HepG2 (cell line): ENCODE measurements at regions not wholly inside any gene's neighbourhood (a gene's known extent, or its start where the extent isn't known, plus 50 kb on each side); places are given as distances from the start of the nearest gene placed in this dataset.

Source experiments
- CHD4 ChIP-seq: fragments of 200-600 bp; sonication (generic); IDR thresholded peaks from 2 replicates; pipeline ENCODE4 v1.7.0; 2017; ENCODE audit warnings: mild to moderate bottlenecking, low read length, borderline replicate concordance
- DMTF1 ChIP-seq: sonication (generic); formaldehyde crosslinking; IDR thresholded peaks from 2 replicates; pipeline ENCODE4 v1.4.0; 2020; ENCODE audit warnings: mild to moderate bottlenecking, missing genetic modification reagents
- ETS1 ChIP-seq: sonication (generic); formaldehyde crosslinking; IDR thresholded peaks from 2 replicates; pipeline ENCODE4 v1.4.0; 2020; ENCODE audit warnings: missing genetic modification reagents
- EZH2 ChIP-seq: conservative IDR thresholded peaks from 2 replicates; pipeline ENCODE4 v1.6.1; 2012; ENCODE audit warnings: mild to moderate bottlenecking, low read depth, low read length, moderate library complexity
- PITX1 ChIP-seq: sonication (generic); formaldehyde crosslinking; IDR thresholded peaks from 2 replicates; pipeline ENCODE4 v1.5.1; 2020; ENCODE audit warnings: mild to moderate bottlenecking, missing genetic modification reagents
- POLR2A ChIP-seq, 2 experiments: IDR thresholded peaks; 2 replicates each; pipeline ENCODE4 v1.6.1; 2011; ENCODE audit warnings: low read depth in 2 of 2, low read length in 2 of 2, mild to moderate bottlenecking in 1 of 2, moderate library complexity in 1 of 2; ENCODE audit not compliant: insufficient read depth in 1 of 2
- PTBP1 ChIP-seq: fragments of 200-400 bp; formaldehyde crosslinking; IDR thresholded peaks from 2 replicates; pipeline ENCODE4 v1.6.1; 2018; ENCODE audit warnings: low read length, low read depth; ENCODE audit not compliant: poor library complexity, severe bottlenecking
- SETDB1 ChIP-seq: sonication (generic); formaldehyde crosslinking; IDR thresholded peaks from 2 replicates; pipeline ENCODE4 v1.5.1; 2020; ENCODE audit warnings: missing genetic modification reagents, mild to moderate bottlenecking, borderline replicate concordance
- SMAD1 ChIP-seq: sonication (generic); formaldehyde crosslinking; IDR thresholded peaks from 2 replicates; pipeline ENCODE4 v1.4.0; 2020; ENCODE audit warnings: missing genetic modification reagents, low read depth, mild to moderate bottlenecking, borderline replicate concordance
- TOE1 ChIP-seq: sonication (generic); formaldehyde crosslinking; IDR thresholded peaks from 2 replicates; pipeline ENCODE4 v1.4.0; 2020; ENCODE audit warnings: mild to moderate bottlenecking, missing genetic modification reagents
- USF2 ChIP-seq, 2 experiments: sonication (generic) in 1 of 2; formaldehyde crosslinking in 1 of 2; IDR thresholded peaks; 2 replicates each; pipeline versions ENCODE4 v1.5.1 to v1.6.1; 2011 to 2020; ENCODE audit warnings: borderline replicate concordance in 1 of 2, low read depth in 1 of 2, low read length in 1 of 2, mild to moderate bottlenecking in 1 of 2, missing genetic modification reagents in 1 of 2, moderate library complexity in 1 of 2
- ZKSCAN5 ChIP-seq: sonication (generic); formaldehyde crosslinking; IDR thresholded peaks from 2 replicates; pipeline ENCODE4 v1.5.1; 2020; ENCODE audit warnings: mild to moderate bottlenecking, missing genetic modification reagents
- ZNF44 ChIP-seq: sonication (generic); formaldehyde crosslinking; IDR thresholded peaks from 2 replicates; pipeline ENCODE4 v1.5.1; 2020; ENCODE audit warnings: mild to moderate bottlenecking, missing genetic modification reagents
- ZNF703 ChIP-seq: sonication (generic); formaldehyde crosslinking; IDR thresholded peaks from 2 replicates; pipeline ENCODE4 v1.5.1; 2020; ENCODE audit warnings: missing genetic modification reagents, mild to moderate bottlenecking, moderate library complexity, borderline replicate concordance

DNA sequence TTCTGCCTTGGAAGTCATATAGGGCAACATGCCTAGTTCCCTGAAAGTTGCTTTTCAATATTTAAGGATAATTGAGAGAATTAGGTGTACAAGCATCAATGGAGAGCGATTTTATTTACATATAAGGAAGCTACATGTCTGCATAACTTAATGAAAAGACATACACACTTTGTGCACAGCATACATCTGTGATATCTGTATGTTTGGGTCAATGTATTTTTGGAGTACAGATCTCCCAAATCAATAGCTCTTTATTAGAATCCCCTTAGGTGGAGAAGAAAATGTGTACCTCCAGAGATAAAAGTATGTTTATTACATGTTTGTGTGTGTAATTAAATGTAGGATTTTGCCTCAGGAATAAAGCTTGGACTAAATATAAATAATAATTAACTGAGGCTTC is 373.7 kb upstream of the CCNH start:
- TF ChIP-seq EZH2 (no peak), ETS1 (CRISPR knock-in tag) (no peak), SETDB1 (CRISPR knock-in tag) (no peak), DMTF1 (CRISPR knock-in tag) (no peak), CHD4 (no peak), ZNF44 (CRISPR knock-in tag) (no peak), ZKSCAN5 (CRISPR knock-in tag) (no peak), POLR2A (IDR thresholded peaks at IDR 0.05; ENCODE audit: insufficient read depth in 1 of 2, low read depth in 2 of 2, low read length in 2 of 2) (no peak), PITX1 (no peak), SMAD1 (CRISPR knock-in tag) (no peak), TOE1 (CRISPR knock-in tag) (no peak), PTBP1 (no peak), USF2 (IDR thresholded peaks at IDR 0.05; ENCODE audit: low read depth, low read length) (no peak), USF2 (CRISPR knock-in tag; IDR thresholded peaks at IDR 0.05; ENCODE audit: borderline replicate concordance) (no peak), ZNF703 (CRISPR knock-in tag) (no peak)
